Upper lobe of left lung (tissue), 4 donors: ENCODE measurements at regions not wholly inside any gene's neighbourhood (a gene's known extent, or its start where the extent isn't known, plus 50 kb on each side); places are given as distances from the start of the nearest gene placed in this dataset.

Experiments
- CTCF ChIP-seq, 6 experiments: fragments of 450-650 bp in 4 of 6; fragments of 200-600 bp in 2 of 6; sonication (generic) in 2 of 6; IDR thresholded peaks; one replicate each; pipeline ENCODE4 v1.5.1; 2016 to 2019; ENCODE audit warnings: antibody characterized with exemption in 6 of 6
- POLR2AphosphoS5 ChIP-seq, 2 donors: sonication (generic); formaldehyde crosslinking; IDR thresholded peaks; one replicate each; pipeline ENCODE4 v1.5.1; 2017; ENCODE audit warnings: antibody characterized with exemption in 2 of 2

- TF ChIP-seq CTCF (IDR thresholded peaks at IDR 0.05) (no peak), POLR2AphosphoS5 (IDR thresholded peaks at IDR 0.05) (no peak)
Measured at GRCh38 chr15:38193496-38193895, 59.1 kb upstream of the SPRED1 start.
